SIG-M5 treated with dmso at 0.1 percent for 504 hours (cell line): ENCODE measurements at regions not wholly inside any gene's neighbourhood (a gene's known extent, or its start where the extent isn't known, plus 50 kb on each side); places are given as distances from the start of the nearest gene placed in this dataset.
"Not testable (repeated sequence)": the region's sequence is repeated elsewhere in the genome, so short reads cannot be mapped to it uniquely, and the experiment has no call there.

Experiments
- DNase-seq: peaks from one replicate; lab custom pipeline; 2025; ENCODE audit not compliant: unreplicated experiment; lab: John Stamatoyannopoulos, UW

DNA sequence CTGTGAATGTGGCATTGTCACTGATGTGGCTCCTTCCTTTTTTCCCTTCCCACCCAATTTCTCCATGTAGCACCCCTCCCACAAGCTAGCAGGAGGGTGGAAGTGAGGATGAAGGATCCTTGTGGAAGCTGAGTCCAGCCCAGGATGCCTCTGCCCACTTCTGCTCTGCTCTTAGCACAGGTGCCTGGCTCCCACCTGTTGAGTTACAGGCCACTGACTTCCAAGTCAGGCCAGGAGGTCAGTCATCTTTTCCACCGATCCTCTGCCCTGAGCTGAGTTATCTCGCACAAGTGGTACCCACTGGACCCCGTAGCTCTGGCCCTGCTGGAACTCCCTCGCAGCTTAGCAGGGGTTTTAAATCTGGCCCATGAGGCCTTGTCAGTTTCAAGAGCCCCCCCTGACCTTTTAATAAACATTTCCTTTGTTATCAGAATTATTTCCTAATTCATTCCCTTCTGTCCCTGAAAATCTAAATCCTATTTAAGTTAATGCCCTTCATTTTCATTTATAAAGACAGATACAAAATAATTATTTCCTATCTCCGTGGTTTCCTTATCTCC lies 125.3 kb upstream of the CADM1 start:
- DNase-seq: no peak

DNA sequence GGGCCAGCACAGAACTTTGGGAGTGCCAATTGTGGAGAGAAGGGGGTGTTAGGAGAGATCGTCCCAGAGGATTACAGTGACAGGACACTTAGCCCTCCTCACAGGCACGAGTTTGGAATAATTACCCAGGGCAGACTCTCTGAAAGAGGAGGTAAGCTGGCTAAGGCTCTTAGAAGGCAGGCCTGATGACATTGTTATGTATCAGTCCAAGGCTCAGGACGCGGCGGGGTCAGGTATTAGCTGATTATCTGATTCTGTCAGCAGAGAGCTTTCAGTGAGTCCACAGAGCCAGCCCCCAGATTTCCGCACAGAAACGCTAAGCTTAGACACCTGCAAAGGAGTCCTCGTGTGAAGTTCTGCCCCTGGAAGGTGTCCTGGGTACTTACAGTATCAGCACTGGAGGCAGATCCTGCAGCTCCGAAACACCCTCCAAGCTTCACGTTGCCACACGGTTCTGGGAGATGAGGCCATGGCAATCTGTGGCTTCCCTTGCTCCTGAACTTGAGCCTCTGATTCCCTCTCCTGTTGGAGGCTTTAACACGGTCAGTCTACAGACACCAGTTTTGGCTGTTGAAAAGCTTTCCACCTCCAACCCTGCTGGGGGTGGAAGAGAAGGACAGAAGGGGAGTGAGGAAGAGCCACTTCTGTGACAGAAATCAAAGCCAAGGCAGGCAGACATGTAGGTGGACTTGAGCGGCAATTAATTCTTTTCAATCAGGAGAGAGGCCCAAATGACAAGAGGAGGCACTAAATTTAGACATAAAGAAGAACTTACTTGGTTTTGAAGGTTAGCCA lies 123.6 kb upstream of the CADM1 start:
- DNase-seq: no peak

DNA sequence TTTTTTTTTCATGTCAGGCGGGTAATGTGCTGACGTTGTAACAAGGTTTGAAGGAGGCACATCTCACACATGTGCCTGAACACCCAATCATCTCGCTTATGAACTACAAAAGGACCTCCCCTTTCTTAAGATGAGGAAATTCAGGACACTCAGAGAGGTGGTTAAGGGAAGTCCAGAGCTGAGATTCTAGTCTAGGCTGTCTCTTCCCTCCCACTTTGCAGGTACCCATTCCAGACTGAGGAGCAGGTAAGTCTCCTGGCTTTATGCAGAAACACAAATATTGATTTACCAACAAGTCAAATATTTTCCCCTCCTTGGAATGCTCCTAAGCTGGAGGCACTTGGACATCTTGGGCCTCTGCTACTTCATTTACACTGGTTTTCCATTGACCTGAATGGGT lies 122.9 kb upstream of the CADM1 start:
- DNase-seq: no peak

DNA sequence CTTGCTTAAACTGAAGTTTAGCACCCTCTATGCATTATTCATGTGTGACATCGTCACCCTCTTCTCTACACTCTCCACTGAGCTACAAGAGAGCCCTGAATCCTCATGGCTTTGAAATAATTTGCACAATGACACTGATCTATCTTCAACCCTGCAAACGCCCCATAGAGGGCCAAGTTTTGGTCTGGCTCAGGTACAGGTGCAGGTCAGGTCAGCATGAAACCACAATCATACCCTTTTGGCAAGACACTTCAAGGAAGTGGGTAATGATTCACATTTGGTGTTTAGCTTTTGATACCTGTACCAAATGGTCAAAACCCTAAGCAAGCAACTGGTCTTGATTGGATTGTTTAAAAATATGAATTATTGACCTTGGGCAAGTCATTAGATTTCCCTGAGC lies 122.2 kb upstream of the CADM1 start:
- no peak for DNase-seq

DNA sequence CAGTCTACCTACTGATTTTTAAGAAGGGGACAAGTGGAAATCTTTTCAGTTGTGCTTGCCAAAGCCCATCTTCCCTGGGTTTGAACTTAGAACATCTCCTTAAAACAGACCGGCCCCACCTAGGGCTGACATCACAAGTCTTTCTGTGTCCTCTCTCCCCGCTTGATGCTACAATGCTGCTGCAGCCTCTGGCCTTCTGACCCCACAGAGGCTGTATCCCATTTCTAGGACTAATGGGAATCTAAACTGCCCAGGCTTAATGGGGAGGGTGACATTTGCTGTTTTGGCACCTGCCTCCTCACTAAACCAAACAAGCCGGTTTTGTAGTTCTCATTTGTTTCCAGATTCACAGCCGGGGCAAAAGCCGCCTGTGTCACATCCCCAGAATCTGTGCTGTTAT lies 121.3 kb upstream of the CADM1 start:
- DNase-seq: no peak

DNA sequence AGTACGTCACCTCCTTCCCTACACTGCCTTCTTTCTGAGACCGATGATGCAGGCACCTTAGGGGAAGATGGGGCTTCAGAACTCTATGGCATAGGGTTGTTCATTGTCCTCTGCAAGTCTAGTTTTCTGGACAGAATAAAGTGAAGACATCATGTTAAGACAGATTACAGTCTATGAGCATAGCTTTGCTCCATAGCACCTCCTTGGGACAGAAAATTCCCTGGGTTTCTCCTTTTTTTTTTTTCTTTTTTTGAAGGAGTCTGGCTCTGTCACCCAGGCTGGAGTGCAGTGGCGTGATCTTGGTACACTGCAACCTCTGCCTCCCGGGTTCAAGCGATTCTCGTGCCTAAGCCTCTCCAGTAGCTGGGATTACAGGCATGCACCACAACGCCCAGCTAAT lies 119.8 kb upstream of the CADM1 start:
- no peak for DNase-seq

DNA sequence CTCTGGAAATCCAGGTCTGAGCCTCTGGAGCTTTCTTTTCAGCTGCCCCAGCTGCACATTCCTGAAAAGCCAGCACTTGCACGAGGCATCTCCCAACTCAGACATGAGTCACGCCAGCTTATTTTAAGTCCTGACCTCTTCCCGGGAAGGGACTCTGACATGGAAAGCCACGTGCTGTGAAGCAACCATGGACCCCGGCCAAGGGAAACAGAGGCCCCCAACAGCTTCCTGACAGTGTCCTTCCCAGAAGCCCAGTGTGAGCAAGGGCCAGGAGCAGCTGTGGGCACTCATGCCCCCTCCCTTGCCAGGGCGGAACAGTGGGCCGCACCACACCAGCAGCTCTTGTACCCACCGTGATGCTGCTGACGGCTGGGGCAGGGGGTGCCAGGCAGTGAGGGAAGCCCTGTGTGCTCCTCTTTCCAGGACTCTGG lies 118.8 kb upstream of the CADM1 start:
- DNase-seq: no peak

DNA sequence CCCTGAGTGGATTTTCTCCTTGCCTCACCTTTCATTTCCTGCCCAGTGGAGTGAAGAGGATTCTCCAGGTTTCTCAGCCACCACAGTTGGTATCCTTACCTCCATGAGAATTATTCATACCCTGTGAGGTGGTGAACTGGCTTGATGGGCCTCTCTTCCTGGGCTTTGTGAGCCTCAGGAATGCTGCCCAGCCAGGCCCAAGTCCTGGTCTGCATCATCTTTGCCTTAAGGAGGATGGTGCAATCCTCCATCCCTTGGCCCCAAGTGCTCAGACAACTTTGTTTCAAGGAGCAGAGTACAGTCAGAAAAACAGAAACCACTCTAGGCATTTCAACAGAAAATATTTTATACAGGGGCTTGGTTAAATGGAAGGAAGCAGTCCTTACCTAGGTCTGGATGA lies 114.2 kb upstream of the CADM1 start:
- DNase-seq: no peak

DNA sequence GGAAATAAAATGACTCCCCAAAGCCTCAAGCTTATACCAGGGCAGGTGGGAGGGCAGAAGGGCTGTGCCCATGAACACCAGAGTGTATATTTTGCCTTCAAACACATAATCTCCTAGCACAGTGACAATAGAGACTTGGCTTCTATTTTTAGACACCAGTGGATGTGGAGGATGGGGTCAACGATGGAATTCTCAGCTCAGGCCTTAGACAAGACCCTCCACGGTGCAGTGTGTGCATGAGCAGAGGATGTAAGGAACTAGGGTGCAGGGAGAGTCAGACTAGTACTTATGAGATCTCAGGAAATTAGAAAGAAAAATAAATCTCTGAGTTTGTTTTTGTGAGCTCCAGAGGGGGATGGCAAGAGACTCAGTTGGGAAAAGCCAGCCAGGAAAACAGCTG lies 113.6 kb upstream of the CADM1 start:
- DNase-seq: no peak

DNA sequence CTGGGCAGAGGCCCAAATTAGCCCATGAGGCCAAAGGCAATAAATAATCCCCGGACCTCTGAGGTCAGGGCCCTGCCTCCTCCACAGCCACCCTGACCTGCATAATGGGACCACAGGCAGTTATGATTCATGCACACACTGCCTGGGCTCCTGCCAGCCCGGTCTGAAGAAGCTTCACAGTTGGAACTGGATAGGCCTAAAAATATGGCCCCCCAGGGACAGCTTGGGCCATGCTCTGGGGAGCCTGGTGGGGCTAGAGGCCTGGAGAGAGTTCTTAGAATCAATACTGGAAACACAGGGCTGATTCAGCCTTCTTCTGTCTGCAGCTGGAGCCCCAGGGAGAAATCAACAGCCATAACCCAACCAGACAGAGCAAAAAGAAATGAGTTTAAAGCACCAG lies 112.8 kb upstream of the CADM1 start:
- no peak for DNase-seq

DNA sequence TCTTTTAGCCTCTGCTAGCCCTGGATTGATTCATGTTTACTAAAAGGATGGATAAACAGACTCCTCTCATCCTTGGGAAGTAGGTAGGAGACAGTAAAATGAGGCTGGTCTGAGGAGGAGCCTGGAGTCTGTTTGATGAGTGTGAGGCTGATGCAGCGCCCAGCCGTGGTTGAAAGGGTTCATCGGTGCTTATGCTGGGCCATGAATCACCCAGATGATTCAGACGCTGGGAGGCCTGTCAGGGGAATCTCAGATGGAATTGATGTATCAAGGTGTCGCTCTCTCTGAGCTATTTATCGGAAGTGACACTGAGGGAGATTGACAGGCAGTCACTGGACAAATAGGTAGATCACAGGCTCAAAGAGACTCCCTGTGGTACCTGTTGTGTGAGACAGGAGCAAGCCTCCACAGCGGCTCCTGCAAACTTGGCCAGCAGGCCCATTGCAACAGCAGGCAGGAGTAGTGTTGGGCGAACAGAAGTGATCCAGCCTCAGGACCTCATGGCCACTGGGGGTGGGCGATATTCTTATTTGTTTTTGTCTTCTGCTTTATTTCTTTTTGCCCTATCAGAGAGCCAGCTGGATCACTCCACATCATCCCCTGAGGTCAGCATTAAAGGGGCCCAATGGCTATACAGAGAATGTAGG lies 109.9 kb upstream of the CADM1 start:
- no peak for DNase-seq

DNA sequence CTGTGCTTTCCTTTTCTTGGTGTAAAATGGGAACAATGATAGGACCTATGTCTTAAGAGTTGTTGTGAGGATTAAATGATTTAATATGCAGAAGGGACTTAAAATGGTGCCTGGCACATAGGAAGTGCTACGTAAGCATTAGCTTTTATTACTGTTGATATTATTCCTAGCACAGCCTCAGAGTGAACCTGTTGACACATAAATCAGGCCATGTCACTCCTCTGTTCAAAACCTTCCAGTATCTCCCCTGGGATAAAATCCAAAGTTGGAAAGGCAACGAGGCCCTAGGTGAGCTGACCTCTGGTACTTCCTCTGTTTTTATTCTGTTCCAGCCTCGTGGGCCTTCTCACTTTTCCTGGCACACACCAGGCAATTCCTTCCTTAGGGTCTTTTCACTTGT lies 108.8 kb upstream of the CADM1 start:
- no peak for DNase-seq

DNA sequence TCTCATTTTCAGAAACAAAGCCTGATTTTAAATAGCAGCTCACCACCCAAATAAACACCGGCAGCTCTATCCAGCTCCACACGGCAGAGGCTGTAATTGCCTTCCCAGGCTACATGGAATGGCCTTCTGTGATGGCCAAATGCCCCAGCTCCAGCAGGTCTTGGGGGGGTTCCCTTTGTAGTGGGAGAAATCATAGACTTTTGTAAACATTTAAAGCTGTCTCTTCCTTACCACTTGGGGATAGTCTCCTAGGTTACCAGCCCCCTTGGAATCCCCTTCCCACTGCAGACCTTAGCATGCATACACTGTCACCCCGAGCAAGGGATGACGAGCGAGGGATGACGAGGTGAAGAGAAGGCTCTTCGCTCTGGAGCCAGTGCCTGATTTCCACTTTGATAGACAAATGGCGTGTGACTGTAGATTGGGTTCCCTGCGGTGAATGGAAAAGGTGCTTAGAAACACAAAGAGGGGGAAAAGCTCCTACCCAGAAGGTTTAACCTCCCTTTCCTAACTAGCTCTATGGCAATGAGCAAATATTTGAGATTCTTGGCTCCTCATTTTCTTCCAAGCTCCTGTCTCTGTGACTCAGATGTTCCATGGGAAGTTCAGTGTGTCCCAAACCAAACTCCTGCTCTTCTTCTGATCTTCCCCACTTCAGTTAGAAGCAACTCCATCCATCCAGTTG lies 108.0 kb upstream of the CADM1 start:
- DNase-seq: no peak

DNA sequence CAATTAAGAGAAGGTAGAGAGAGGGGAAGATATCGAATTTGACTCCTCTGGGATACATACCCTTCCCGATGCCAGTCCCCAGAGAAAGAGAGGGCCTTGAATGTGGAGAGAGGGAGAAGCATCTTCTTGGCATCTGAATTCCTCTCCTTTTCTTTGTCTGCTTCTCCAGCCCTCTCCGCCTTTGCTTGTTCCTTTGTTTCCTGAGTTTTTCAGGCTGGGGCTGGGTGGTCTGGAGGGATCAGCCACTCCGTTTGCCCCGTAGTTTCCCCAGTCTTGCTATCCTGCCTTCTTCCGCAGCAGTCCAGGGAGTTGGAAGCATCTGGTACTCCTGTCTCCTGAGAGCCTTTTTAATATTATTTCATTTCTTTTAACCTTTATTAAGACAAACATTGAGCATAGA lies 107.1 kb upstream of the CADM1 start:
- DNase-seq: no peak

DNA sequence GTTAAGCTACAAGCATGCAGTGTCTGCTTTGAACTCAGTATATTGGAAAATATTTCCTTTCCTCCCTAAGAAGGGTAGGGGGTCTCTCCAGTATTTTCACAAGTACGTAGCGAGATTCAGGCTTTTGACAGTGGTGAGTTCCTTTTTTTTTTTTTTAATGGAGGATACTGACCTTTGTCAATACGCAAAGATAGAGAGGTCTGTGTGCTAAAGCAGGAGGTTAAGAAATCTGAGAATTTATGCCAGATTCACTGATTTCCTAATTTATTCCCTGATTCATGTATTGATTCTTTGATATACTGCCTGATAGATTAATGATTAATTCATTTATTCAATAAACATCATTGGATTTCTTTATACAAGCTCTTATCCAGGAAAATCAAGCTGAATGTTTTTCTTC lies 106.7 kb upstream of the CADM1 start:
- DNase-seq: no peak

DNA sequence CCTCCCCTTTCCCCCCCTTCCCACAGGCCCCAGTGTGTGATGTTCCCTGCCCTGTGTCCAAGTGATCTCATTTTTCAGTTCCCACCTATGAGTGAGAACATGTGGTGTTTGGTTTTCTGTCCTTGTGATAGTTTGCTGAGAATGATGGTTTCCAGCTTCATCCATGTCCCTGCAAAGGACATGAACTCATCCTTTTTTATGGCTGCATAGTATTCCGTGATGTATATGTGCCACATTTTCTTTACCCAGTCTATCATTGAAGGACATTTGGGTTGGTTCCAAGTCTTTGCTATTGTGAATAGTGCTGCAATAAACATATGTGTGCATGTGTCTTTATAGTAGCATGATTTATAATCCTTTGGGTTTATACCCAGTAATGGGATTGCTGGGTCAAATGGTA lies 106.0 kb upstream of the CADM1 start:
- DNase-seq: not testable (repeated sequence)

DNA sequence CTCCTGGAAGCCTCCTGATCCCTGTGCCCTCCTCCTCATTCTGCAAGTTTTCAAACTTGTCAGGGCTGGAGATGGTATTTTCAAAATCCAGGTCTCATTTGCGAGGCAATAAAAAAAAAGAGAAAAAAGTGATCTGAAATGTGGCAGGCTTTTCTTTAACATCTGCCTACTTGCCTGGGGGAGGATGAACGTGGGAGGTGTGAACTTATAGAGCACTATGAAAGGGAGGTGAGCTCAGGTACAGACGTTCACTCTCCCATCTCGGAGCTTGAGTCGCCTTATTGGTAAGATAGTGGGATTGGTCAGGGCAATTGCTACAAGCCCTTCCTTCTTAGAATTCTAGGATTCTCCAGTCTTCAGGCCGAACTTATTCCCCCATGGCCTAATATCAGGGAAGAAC lies 104.8 kb upstream of the CADM1 start:
- no peak for DNase-seq

DNA sequence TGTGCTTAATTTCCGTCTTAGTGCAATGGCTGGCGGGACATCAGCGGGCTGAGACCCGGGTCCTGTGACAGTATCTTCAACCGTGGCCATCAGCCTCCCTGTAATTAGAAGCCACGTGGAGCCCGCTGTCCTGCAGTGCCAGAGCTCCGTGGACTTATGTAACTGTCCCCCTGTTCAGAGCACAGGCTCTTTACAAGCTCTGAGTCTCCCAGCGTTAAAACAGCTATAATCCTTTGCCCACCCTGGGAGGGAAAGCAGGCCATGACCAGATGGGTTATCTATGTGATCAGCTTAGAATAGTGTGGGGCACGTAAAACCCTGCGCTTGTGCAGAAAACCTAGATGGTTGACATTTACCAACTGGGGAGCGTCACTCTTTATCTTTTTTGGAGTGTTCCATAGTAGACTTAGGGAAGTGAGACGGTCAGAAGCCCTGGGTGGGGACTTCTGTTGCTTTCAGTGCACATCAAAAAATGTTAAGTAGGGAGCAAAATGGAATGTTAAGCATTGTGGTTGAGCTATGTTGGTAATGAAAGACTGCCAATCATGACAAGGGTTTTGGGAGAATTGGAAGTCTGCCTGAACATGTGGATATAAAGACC lies 103.5 kb upstream of the CADM1 start:
- no peak for DNase-seq

DNA sequence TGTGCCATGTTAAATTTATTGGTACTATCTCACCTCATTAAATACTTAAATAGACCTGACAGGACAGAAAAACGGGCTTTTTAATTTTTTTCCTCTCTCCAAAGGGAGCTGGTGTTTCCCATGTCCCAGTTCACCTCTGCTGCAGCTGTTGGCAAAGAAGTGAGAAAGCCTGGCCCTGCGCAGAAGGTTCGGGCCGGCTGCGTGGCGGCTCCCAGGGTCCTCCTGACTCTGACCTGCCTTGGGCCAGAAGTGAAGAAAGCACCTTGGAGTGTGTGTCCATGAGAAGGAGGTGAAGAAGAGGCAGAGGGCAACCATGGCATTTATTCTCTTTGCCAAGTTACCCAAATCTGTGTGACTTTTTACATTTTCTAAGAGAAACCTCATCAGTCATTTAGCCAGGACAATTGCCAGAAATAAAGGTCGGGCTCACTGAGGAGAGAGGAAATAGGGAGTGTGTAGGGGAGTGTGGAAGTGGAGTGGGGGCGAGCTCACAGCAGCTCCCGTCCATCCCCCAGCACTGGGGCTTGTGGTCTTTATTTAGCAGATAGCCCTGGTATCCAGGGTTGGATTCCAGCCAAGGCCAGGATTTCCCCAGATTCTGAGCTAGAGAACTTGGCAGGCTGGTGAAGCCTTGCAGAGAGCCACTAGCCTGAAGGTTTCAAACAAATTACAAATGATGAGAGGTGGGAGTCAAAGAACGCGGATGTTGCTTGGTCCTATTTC lies 102.4 kb upstream of the CADM1 start:
- no peak for DNase-seq

DNA sequence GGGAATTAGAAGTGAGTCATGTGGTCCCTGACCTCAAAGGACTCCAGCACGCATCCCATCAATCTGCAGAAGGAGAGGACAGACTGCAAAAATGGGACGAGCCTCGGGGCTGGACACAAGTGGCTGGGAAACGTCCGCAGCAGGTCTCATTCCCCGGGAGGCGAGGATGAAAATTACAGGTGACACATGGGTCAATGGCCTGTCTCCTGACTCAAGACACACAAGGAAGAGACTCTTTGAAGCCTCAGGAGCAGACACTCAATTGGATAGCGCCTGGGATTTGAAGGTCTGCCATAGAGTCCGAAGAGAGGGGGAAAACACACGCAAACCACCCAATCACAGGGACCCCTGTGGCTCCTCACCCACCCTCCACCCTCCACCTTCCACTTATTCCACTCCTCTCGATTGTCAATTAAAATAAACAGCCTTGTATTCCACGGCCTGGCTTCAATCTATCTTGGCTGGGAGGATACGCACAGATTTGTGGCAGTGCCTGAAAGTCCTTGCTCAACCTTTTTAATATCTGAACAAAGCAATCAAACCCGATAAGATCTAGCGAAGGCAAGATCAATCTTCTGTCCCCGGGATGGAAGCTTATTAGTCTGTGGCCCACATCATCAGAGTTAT lies 101.8 kb upstream of the CADM1 start:
- DNase-seq: no peak
